Aorta (tissue), 5 donors: ENCODE measurements at regions not wholly inside any gene's neighbourhood (a gene's known extent, or its start where the extent isn't known, plus 50 kb on each side); places are given as distances from the start of the nearest gene placed in this dataset.
A peak's percentile ranks its signal among the peaks of the same experiment; 100 is the strongest.

Experiments used
- ATAC-seq: fragments of 200-7000 bp; cut with Tn5 transposase; one replicate; pipeline ENCODE4 v1.9.1; 2022; ENCODE audit warnings: moderate library complexity; ENCODE audit not compliant: low FRiP score
- DNase-seq, 2 donors: peaks; one replicate each; pipeline ENCODE4 v3.0.0-alpha.2; 2020
- H3K27ac ChIP-seq, 2 donors: one replicate each; pipeline ENCODE4 v1.5.1; 2013; ENCODE audit warnings: low read length in 2 of 2, mild to moderate bottlenecking in 2 of 2, moderate library complexity in 2 of 2, control low read depth in 1 of 2, inconsistent platforms in 1 of 2, low read depth in 1 of 2
- H3K27me3 ChIP-seq, 2 donors: one replicate each; pipeline ENCODE4 v1.6.1; 2013; ENCODE audit warnings: control low read depth in 1 of 2, low read length in 1 of 2, mild to moderate bottlenecking in 1 of 2, moderate library complexity in 1 of 2; ENCODE audit not compliant: insufficient read depth in 2 of 2, control insufficient read depth in 1 of 2
- H3K36me3 ChIP-seq, 2 donors: one replicate each; pipeline ENCODE4 v1.6.1; 2013; ENCODE audit warnings: control low read depth in 1 of 2, low read length in 1 of 2, mild to moderate bottlenecking in 1 of 2; ENCODE audit not compliant: insufficient read depth in 2 of 2, control insufficient read depth in 1 of 2
- H3K4me1 ChIP-seq, 2 donors: one replicate each; pipeline ENCODE4 v1.6.1; 2013; ENCODE audit warnings: low read length in 2 of 2, control low read depth in 1 of 2, mild to moderate bottlenecking in 1 of 2, moderate library complexity in 1 of 2; ENCODE audit not compliant: insufficient read depth in 2 of 2, control insufficient read depth in 1 of 2
- H3K4me3 ChIP-seq, 2 donors: one replicate each; pipeline ENCODE4 v1.5.1; 2013; ENCODE audit warnings: low read length in 2 of 2, control low read depth in 1 of 2, mild to moderate bottlenecking in 1 of 2
- H3K9me3 ChIP-seq: one replicate; pipeline ENCODE4 v1.6.1; 2013; ENCODE audit warnings: mild to moderate bottlenecking, low read length; ENCODE audit not compliant: control insufficient read depth
- WGBS, 2 donors: extraction: QIAGEN DNeasy Blood & Tissue Kit; methylation state at CpG; one replicate each; pipeline ENCODE4 v1.1.7; 2013; 5-methylcytosine and 5-hydroxymethylcytosine counted together
- intact Hi-C, 2 donors: fragments of 100-400 bp; cut with DNase I; formaldehyde crosslinking; loops; one replicate each; pipeline versions ENCODE4 v1.14.2 to v1.15.0; 2022
- donor health status: healthy with polysubstance abuse.
- donor health status: Bipolar disorder and iron deficiency.
- donor health status: DM: no; HTN: no; CAD: no.
- donor health status: DM: no; HTN: no; CAD: no.
- donor health status: DM: yes; HTN: yes; CAD: no.

DNA sequence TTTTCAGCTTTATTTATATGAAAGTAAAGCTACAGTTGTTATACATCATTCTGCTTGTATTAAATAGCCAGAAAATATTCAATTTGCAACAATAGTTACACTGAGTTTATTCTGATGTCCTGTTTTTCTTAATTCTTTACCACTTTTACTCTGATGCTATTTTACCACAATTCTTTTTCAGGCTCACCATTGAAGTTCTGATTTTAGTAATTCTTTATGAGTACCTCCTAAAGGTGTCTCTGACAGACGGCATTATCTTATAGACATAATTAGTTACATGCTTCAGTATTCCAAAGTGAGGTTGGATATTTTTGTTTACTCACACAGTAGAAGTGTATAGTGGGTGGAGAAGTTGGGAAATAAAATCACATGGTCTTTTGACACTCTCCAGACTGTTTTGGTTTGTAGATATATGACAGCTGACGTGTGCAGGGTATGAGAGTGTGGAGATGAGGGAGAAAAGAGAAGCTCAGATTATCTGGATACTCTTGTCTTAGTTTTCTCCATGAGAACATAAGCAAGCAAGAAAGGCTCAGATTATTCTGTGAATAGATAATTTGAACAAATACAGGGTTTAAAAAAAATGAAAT, 97.4 kb downstream of the FBXO4 start:
- no peak overlapping the region for H3K27ac ChIP-seq
- no peaks in the 10 kb centered on the region for H3K4me1 ChIP-seq
- DNase-seq (no peak), ATAC-seq (no peak)
- no peak overlapping the region for H3K4me3 ChIP-seq
- no peaks in the 10 kb centered on the region for H3K9me3 ChIP-seq
- intact Hi-C loops = no loop called here
- 47 to 48% methylated on average over 2 of the region's 2 CpGs for whole genome bisulfite sequencing, 2 donors
- H3K36me3 ChIP-seq = no peaks in the 10 kb centered on the region
- H3K27me3 ChIP-seq = no peaks in the 10 kb centered on the region

DNA sequence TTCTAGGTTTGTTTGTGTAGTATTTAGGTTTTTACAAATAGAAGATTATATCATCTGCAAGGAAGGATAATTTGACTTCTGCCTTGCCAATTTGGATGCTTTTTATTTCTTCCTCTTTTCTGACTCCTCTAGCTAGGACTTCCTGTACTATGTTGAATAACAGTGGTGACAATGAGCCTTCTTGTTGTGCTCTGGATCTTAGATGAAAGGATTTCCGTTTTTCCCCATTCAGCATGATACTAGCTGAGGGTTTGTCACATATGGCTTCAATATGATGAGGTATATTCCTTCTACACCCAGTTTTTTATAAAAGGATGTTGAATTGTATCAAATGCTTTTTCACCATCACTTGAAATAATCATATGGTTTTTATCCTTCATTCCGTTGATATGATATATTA, 101.4 kb downstream of the FBXO4 start:
- no peaks in the 10 kb centered on the region for H3K4me1 ChIP-seq
- intact Hi-C loops = no loop called here
- WGBS, 2 donors = 73 to 75% methylated on average over 2 of the region's 2 CpGs
- no peak overlapping the region for H3K4me3 ChIP-seq
- DNase-seq (no peak), ATAC-seq (no peak)
- no peaks in the 10 kb centered on the region for H3K27me3 ChIP-seq
- H3K36me3 ChIP-seq = no peaks in the 10 kb centered on the region
- no peaks in the 10 kb centered on the region for H3K9me3 ChIP-seq
- no peak overlapping the region for H3K27ac ChIP-seq

DNA sequence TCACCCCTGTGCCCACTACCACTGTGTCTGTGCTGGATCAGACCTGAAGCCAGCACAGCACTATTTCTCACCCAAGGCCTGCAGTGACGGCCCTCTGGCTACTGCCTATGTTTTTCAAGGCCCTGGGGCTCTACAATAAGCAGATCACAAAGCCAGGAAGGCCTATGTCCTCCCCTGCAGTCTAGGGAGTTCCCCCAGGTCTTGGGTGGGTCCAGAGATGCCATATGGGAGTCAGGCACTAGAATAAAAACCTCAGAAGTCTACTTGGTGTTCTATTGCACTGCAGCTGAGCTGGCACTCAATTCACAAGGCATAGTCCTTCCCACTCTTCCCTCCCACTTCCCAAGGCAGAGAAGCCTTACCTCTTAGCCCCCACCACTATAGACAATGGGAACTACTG, 107.1 kb downstream of the FBXO4 start:
- H3K9me3 ChIP-seq = no peaks in the 10 kb centered on the region
- no peaks in the 10 kb centered on the region for H3K36me3 ChIP-seq
- H3K27ac ChIP-seq = no peak overlapping the region
- peaks cover 0 to 1% of the 10 kb centered on the region in 2 donors for H3K4me1 ChIP-seq
- 50 to 58% methylated on average over 1 of the region's 1 CpG for WGBS, 2 donors
- no peaks in the 10 kb centered on the region for H3K27me3 ChIP-seq
- DNase-seq = no peak
- ATAC-seq = no peak
- intact Hi-C loops = no loop called here
- no peak overlapping the region for H3K4me3 ChIP-seq

DNA sequence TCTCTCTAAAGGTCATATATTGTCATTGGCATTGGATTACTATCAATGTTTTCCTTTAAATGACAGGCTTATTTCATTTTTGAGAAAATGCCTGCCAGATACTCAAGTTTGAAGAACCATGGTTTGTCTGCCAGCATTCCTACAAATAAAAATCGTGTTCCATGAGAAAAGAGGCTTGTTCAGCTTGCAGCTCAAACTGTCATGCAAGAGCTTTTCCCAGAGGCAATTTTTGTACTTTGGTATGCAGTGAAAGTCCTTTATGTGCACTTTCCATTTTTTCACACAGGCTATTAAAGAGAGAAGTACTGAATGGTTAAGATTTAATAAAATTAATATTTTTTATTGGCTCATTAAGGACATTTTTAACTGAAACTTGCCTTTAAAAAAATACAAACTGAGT, 110.4 kb downstream of the FBXO4 start:
- no peaks in the 10 kb centered on the region for H3K36me3 ChIP-seq
- no peaks in the 10 kb centered on the region for H3K27me3 ChIP-seq
- no peaks in the 10 kb centered on the region for H3K9me3 ChIP-seq
- no peak overlapping the region for H3K27ac ChIP-seq
- 2 to 3% methylated on average over 1 of the region's 1 CpG for WGBS, 2 donors
- intact Hi-C loops = no loop called here
- DNase-seq (no peak), ATAC-seq (no peak)
- peaks cover 0 to 1% of the 10 kb centered on the region in 2 donors for H3K4me1 ChIP-seq
- no peak overlapping the region for H3K4me3 ChIP-seq

DNA sequence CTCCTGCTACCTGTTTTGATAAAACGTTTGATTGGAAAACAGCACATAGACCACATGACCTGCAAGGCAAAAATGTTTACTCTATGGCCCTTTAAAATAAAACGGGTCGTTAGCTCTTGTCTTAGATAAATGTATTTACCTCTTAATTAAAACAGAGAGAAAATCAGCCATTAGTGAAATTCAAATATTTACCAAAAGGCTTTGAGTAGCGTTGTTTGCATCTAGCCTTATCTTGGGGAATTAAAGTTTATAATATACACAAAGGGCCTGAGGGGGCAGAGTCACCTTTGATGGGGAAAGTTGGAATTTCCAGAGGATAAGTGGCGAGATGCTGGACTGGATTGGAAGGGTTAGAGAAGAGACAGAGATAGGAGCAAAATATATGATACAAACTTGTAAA, 111.3 kb downstream of the FBXO4 start:
- H3K36me3 ChIP-seq = no peaks in the 10 kb centered on the region
- 59 to 68% methylated on average over 5 of the region's 5 CpGs for WGBS, 2 donors
- peaks cover 0 to 1% of the 10 kb centered on the region in 2 donors for H3K4me1 ChIP-seq
- no peak for ATAC-seq
- H3K9me3 ChIP-seq = no peaks in the 10 kb centered on the region
- DNase-seq = no peak
- intact Hi-C loops = no loop called here
- no peak overlapping the region for H3K4me3 ChIP-seq
- H3K27me3 ChIP-seq = no peaks in the 10 kb centered on the region
- H3K27ac ChIP-seq = no peak overlapping the region

DNA sequence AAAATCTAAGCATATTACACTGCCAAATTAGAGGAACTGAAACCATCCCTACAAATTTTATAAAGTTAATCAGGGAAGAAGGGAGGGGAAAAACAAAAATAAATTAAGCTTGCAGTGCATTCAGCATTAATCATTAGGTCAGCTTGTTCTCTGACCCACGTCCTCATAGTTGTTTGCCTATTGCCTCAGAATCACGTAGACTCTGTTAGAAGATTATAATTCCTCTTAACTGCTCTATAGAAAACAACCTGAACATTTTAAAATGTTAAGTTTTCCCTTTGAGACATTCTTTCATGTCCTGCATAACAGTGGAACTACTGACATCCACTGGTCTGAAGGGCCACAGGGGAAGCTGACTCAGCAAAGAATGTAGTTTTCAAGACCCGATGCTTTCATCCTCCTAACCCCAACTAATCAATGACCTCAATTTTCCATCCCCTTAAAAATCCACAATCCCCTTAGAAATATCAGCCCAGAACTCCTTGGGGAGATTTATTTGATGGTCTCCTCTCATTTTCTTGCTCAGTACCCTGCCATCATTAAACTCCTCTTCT, 112.4 kb downstream of the FBXO4 start:
- H3K4me1 ChIP-seq = peaks cover 0 to 1% of the 10 kb centered on the region in 2 donors
- WGBS, 2 donors = 28 to 37% methylated on average over 3 of the region's 3 CpGs
- no peak overlapping the region for H3K27ac ChIP-seq
- H3K27me3 ChIP-seq = no peaks in the 10 kb centered on the region
- H3K4me3 ChIP-seq = no peak overlapping the region
- ATAC-seq = no peak
- H3K36me3 ChIP-seq = no peaks in the 10 kb centered on the region
- intact Hi-C loops = no loop called here
- DNase-seq = no peak
- no peaks in the 10 kb centered on the region for H3K9me3 ChIP-seq

DNA sequence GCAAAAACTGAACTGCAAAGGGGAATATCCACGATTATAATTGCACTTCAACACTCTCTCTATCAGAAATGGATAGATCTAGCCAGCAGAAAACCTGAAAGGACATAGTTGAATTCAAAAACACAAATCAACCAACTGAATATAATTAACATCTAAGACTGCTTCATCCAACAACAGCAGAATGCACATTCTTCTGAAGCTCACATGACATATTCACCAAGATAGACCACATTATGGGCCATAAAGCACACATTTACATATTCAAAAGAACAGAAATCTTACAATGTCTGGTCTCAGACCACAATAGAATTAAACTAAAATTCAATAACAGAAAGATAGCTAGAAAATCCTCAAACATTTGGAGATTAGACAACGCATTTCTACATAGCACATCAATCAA, 118.3 kb downstream of the FBXO4 start:
- Histone ChIP-seq H3K9me3 (no peaks in the 10 kb centered on the region), H3K27ac (no peak overlapping the region), H3K4me1 (no peaks in the 10 kb centered on the region), H3K4me3 (no peak overlapping the region), H3K27me3 (no peaks in the 10 kb centered on the region), H3K36me3 (no peaks in the 10 kb centered on the region)
- no peak for ATAC-seq
- intact Hi-C loops = no loop called here
- 84 to 88% methylated on average over 2 of the region's 2 CpGs for WGBS, 2 donors
- DNase-seq = no peak

DNA sequence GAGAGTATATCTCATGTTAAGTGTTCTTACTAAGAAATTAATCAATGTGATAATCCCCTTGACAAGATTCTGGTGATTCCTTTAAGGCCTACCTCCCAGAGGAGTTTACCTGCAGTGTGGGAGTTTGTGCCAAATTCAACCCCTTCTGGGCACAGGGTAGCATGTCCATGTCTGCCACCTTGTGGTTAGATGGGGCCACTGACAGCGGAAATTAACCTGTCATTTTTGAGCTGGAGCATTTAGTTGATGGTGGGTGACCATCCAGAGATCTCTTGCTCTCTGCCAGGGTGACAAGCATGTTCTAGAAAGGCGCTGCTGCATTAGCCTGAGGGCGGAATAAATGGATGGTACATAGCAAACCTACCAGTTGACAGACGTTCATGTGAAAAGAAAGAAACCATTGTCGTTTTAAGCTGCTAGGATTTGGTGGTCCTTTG, 132.2 kb downstream of the FBXO4 start:
- H3K9me3 ChIP-seq = no peaks in the 10 kb centered on the region
- H3K27ac ChIP-seq = no peak overlapping the region
- no peaks in the 10 kb centered on the region for H3K4me1 ChIP-seq
- intact Hi-C loops = loop anchor here (2.0 to 10.0 kb wide), 3 partner anchors 132 to 200 kb away; partner anchors contain the start of gene FBXO4 (in 1 of the 2)
- peak in 1 of 2 donors; percentile 73 for DNase-seq
- H3K27me3 ChIP-seq = no peaks in the 10 kb centered on the region
- H3K4me3 ChIP-seq = no peak overlapping the region
- peak; percentile 48 for ATAC-seq
- WGBS, 2 donors = 18 to 19% methylated on average over 5 of the region's 5 CpGs
- H3K36me3 ChIP-seq = no peaks in the 10 kb centered on the region

DNA sequence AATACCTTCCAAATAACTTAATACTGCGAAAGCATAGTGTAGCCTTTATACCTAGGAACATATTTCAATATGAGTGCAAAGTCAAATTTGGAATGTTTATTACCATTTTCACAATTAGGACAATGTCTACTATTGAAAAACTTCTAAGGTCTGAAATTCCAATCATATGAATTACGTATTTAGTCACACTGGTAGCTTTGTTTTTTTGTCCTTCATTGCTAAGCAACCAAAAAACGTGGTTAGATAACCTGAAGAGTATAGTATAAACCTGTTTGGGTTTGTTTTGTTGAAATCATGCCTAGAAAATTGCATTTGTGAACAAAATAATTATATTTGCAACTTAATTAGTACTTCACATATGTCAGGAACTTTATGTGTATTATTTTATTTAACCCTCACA, 134.2 kb downstream of the FBXO4 start:
- Histone ChIP-seq H3K27me3 (no peaks in the 10 kb centered on the region), H3K4me3 (no peak overlapping the region), H3K9me3 (no peaks in the 10 kb centered on the region), H3K4me1 (no peaks in the 10 kb centered on the region), H3K36me3 (no peaks in the 10 kb centered on the region), H3K27ac (no peak overlapping the region)
- 54 to 58% methylated on average over 3 of the region's 3 CpGs for WGBS, 2 donors
- DNase-seq (no peak), ATAC-seq (no peak)
- intact Hi-C loops = loop anchor here (5.0 to 10.0 kb wide), 2 partner anchors 134 to 202 kb away; partner anchors contain the start of gene FBXO4 (in 1 of the 2)
